Activated CD8-positive, alpha-beta memory T cell treated with anti-CD3 and anti-CD28 coated beads, Interleukin-2, amount 50 U/mL, for 24 hours (primary cell): ENCODE measurements at regions not wholly inside any gene's neighbourhood (a gene's known extent, or its start where the extent isn't known, plus 50 kb on each side); places are given as distances from the start of the nearest gene placed in this dataset.

Experiments used
- DNase-seq: peaks from one replicate; pipeline ENCODE4 v3.0.0-alpha.2; 2020; ENCODE audit errors: extremely low read depth

DNA sequence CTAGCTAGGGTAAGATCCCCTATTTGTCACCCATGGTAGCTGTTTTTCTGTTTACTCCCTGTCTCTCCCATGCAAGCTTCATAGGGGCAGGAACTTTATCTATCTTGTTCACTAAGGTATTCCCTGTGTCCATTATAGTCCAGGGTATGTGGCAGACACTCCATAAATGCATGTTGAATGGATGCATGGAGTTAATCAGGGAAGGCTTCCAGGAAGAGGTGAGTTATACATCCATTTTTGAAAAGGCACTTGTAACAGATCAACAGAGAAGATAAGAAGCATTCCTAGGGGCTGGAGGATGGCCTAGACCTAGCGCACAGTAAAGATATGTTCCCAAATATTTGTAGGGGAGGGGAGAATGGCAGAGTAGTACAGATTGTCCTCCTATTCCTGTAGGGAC is 130.3 kb downstream of the BUD13 start:
- DNase-seq: no peak

DNA sequence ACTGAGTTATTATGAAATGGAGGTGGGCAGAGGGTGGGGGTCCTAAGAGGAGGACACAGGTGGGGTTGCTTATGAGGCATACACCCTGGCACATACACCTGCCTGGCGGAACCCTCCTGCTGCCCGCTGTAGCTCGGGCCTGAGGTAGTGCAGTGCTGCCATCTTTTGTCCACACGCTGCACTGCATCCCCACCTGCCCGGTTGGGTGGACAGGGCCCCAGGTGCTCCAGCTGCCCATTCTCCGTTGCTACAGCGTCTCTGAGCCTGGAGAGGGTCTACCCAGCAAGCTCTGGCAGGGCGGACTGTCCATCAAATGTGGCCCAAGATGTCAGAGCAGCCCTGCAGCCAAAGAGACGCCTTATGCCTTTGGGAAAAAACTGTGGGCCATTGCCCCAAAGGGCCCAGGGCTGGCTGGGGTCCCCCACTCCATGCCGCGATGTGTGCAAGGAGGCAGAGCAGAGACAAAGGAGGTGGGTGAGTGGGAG is 131.2 kb downstream of the BUD13 start:
- no peak for DNase-seq

DNA sequence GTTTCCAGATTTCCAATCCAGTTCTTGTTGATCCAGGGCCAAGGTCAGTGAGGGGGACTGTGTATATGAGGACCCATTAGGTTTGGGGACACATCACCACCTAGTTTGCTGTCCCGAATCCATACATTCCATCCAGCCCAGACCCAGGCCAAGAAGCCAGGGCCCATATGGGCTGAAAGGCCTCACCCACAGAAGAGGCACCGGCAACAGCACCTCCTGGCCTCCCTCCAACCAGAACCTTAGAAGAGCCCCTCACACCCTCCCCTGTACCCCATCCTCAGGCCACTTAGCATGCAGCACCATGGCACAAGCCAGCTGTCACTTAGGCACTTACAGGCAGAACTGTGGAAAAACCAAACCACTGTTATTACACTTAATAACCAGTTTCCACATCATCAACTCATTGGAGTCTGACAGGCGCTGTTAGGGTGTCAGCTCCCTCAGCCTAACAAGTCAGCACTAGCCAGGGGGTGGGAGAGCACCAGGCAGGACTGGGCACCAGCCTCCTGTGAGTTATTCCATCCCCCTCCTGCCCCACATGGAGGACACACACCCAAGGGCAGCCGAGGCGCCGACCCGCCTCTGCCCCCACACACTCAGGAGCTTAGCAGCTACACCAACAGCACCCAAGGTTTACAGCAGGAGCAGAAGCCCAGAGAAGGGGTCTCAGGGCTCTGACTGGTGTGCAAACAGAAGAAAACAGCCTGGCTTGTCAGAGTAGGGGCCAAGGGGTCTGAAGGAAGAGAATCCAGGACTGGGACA is 132.0 kb downstream of the BUD13 start:
- no peak for DNase-seq

DNA sequence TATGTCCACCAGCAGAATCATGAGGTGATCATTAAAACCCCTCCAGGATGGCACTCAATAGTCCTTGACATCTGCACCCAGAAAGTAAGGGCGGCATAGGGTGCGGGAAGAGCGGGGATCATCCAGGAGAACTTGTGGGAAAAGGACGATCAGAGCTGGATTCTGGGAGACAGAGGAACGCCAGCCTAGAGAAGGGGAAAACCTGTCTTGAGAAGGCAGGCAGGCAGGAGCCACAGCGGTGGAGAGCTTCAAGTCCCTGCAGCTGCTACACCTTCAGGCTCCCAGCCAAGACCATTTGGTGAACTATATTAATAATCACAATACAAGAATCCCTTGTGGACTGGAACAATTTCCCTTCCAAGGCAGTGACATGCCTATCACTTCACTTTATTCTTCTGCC is 134.3 kb downstream of the BUD13 start:
- DNase-seq: no peak

DNA sequence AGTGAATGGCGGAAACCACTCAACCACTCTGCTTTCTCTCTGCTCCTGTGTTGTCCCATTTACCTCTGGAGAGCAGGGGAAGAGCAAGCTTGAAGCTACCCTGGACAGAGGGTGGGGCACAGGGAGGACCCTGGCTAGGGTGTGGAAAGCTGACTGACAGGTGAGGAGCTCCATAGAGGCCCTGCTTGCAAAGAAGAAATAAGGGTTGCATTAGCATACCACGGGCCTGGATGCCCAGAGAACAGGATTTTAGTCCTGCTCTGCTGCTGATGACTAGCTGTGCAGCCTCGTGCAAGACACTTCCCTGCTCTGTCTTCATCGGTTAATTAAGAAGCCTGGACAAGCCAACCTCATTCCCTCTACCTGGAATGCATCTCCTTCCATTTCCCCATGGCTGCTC is 135.0 kb downstream of the BUD13 start:
- no peak for DNase-seq

DNA sequence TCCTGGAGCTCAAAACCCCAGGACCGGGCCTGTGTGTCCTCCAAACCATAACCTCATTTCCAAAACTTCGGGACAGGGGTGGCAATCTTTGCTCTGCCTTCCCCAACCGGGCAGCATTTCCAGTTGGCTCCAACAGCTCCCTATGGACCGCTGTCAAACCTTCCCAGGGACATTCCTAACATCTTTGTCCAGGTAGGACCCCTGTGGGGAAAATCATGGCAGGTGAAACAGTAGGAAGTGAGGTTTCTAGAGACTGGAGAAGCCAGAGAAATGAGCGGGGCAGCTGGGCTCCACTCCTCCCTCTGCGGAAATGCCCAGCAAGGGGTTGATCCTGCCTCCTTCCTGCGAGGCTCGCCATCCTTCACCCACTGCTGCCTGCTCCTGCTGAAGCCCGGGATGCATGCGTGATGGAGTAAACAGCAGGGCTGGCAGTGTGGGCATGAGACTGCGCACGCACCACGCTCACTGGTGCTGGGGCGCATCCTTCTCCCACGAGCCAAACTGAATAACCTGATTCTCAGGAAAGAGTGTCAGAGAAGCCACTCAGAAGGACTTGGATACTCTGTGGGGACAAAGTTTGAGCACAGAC is 136.4 kb downstream of the BUD13 start:
- no peak for DNase-seq

DNA sequence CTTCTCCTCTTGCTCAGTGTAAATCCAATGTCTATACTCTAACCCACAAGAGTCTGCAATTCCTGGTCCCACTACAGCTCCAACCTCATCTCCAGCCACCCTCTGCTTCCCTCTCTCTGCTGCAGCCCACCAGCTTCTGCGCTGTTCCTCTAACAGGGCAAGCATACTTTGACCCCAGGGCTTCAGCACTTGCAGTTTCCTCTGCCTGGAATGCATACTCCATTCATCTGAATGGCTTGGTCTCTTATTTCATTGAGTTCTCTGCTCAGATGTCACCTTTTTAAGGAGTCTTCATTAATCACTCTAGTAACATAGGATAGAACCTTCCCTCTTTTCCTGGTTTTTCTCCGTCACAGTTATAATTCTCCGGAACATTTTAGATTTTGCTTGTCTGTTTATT is 141.6 kb downstream of the BUD13 start:
- DNase-seq: no peak

DNA sequence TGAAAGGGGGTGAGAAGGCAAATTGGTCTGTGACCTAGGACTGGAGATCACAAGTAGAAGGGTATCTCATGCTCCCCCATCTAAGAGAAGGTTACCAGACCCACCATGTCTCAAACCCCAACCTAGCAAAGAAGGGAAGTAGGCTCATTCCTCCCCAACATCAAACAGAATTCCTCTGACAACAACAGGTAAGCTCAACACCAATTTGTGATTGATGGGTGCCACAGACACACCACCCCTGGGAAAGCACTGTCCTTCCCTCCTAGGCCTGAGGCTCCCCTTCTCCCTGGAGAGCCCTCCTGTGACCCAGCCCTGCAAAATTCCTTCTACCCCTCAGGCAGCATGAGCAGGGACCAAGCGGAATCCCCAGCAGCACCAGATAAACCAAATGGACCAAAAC is 154.3 kb downstream of the BUD13 start:
- DNase-seq: no peak

DNA sequence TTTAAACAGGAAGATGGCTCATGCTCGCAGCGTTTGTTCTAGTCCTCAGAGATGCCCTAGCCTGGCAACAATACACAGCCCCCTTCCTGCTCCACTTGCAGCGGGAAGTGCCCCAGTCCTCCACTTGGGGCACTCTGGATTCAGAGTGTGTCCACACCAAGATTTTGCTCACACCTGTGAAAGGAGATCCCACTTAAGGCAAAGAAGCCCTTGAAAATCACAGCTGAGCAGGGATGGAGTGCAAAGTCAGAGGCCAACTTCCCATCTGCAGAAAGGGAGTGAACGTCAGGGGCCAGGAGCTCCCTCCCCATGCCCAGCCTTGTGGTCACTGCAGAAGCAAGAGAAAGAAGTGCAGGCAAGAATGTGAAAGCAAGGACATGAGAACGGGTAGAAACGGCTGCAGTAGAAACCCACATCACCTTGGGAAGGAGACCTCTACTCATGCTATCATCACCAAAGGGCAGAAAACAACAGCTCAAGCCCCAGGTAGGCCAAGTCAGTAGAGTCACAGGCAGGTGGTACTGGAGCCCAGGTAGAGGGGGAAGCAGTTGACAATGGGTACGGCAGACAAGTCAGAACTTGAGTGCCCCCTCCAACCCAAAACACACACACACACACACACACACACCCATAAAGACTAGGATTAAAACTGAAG is 157.4 kb downstream of the BUD13 start:
- no peak for DNase-seq

DNA sequence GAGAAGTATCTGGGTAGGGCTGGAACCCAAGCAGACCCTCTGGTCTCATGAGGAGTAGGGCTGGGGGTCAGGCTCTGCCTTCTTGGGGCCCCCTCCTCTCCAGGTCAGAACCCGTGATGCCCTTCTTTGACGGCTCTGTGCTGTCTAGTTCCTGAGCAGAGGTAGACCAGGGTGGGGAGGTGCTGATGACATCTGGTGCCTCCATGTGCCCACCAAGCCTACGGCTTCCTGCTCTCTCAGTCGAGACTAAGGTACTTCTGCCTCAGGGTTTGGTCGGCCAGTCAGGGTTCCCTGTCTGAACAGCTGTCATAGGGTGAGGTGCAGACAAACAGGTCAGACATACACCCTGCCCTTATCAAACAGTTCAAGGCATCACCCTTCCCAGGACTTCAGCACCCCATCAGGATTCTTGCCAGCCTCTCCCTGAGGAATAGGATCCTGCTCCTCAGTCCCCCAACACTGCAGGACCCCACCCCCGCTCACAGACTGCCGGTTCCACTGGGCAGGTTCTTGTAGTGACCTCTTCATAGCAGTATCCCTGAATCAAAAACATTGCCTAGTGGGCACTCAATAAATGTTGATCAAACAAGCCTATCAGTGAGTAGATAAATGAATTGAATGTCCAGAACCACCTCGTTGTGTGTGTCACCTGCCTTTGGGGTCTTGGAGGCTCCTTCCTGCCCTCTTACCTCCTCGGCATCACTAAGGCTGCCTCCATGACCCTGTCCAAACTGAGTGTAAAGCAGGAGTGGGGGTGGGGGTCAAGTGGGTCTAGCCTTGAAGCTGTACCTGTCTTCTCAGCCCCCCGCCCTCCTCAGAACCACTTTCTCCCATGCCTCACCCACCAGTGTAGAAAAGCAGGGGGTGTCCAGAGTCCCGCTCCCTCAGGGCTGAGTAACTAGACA is 158.2 kb downstream of the BUD13 start:
- no peak for DNase-seq

DNA sequence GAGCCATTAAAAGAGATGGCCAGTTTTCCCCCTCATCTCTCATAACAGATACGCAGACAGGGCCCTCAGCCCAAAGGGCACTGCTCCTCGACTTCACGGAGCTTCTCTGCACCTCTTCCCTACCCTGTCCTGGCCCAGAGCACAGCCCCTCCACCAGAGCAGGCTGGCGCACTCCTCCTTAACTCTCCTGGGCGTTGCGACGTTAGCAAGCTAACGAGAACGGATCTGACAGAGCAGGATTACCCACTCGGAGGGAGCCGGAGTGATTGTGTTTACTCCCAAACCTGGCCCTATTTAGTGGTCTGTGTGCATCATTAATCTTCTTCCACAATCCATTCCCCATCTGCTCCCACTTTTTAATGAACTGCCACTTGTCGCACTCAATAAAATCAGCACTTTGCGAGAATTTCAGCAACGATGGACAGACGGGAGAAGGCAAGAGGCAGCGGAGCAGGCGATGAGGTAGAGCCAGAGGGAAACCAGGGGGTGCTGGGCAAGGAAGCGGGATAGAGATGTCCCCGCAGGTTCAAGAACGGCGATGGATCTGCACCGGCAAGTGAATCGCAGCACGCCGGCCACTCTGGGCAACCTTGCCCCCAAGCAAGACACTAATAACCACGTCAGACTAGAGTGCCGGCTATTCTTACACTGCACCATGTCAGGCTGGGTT is 159.4 kb downstream of the BUD13 start:
- no peak for DNase-seq

DNA sequence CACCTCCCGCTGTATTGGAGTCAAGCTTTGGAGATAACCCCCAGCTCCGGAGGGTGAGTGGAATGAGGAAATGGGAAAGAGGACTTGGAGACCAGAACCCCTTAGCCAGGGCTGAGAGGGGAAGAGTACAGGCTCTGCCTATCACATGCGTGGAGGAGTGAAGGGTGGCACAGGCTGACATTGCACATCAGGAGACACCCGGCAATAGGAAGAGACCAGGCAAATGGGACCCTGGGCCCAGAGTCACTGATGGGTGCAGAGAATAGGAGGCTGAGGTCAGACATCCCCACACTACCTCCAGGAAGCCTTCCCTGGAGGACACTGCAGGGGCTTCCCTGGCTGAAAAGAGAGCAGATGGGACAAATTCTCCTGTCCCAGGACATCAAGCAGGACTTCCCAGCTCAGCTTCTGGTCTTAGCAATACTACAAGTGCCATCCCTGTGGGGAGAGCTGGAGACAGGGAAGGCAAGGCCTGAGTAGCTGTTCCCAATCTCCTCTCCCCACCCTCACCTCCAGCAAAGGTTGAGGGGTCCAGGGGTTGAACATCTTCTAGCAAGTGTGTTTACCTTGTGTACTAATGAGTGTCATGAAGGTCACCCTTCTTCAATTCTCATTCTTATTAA is 160.7 kb downstream of the BUD13 start:
- DNase-seq: no peak

DNA sequence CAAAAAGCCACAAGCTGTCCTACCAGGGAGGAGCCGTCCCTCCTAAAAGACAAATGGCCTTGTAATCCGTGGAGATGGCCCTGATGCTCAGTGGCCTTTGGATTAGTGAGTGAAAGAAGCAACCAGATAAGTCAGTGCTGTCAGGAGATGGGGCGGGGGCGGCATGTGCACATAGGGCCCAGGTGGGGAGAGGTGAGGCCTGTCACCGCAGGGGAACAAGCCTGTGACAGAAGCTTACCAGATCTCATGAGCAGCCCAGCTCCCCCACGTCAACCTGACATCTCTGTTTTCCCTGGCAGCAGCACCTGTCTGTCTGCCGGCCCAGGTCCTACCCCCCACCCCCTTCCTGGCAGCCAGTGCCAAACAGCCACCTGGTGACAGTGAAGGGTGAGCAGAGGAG is 162.6 kb downstream of the BUD13 start:
- DNase-seq: no peak

DNA sequence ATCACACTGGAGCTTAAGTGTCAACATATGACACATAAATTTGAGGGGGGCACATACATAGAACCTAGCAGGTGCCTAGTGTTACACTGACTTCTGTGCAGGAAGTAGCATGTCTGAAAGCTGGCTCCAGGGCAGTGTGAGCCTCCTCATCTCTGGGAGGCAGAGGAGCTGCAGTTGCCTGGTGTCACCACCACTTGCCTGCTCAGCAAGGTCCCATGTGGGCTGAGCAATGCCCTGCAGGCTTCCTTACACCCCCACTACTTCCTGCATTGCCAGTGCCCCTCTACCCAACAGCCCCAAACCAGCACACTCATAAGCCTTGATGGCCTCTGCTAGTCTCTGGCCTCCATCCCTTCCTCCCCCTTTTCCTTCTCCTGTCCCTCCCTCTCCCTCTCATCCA is 165.8 kb downstream of the BUD13 start:
- DNase-seq: no peak

DNA sequence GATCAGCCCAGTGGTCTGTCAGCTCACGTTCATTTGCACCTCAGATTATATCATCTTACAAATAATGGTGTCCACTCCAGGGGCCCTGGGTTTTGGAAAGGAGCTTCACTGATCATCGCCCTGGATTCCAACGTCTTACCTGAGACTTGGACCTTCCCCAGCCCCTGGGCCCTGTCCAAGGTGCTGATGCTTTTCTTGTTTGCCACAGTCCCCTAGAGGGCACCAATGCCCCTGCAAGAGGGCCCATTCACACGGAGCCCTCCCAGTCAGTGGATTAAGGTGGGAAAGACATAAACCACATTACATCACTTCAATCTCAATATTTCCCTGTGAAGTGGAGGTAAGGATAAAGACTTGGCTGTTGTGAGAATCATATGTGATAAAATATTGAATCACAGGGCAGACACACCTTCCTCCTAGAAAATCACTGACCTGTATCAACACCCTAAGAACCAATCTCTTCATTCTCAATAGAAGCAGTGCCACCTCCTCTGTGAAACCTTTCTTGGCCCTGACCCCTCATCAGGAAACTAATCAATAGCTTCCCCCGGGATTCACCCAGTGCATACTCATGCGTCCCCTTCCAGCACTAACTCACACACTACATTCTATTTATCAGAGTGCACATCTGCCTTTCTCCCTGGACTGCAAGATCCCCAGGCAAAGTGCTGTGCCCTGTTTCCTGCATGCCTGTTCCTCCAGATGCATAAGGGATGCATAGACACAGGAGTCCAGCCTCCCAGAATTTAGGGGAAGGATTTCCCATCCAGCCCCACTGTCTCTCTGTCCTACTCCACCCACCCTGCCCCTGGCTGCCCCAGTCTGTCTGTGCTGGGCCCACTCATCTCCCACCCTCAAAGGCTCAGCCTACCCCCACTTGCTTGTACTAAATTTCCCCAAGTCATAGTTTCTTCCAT is 167.0 kb downstream of the BUD13 start:
- DNase-seq: no peak

DNA sequence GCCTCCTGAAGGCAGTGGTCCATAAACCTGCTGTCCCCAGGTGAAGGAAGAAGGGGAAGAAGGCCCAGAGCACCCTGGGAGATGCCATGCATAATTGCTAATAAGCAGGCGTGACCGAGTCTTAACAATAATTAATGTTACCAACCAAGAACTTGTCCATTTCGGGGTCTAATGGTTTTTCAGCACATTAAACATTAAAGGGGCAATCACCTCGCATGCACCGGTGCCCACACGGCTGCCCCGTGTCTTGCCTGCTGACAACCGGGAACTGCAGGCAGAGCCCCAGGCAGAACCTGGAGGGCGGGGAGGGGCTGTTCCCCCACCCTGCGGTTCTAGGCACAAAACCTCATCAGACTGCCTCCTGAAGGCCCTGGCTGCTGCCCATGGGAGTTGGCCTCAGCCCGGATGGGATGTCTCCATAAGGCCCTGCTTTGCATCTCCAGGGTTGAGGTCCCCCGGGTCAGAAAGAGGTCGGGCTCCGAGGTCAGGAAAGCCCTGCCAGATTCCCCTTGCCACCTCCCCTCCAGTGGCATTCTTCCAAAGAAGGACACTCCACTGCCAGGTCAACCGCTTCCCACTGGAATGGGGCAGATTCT is 169.0 kb downstream of the BUD13 start:
- DNase-seq: no peak

DNA sequence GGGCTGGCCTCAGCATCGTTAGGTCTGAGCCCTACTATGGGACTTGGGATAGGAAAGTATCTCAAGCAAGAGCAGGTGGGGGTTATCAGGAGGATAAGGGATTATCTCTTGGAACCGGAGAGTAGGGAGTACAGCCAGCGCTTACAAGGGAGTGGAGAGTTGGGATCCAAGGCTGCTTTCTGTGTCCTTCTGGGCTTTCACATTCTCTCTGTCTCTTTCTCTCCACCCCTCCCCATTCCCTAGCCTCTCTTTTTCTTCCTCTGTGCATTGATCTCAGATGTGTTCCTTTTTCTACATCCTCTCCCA is 170.2 kb downstream of the BUD13 start:
- no peak for DNase-seq

DNA sequence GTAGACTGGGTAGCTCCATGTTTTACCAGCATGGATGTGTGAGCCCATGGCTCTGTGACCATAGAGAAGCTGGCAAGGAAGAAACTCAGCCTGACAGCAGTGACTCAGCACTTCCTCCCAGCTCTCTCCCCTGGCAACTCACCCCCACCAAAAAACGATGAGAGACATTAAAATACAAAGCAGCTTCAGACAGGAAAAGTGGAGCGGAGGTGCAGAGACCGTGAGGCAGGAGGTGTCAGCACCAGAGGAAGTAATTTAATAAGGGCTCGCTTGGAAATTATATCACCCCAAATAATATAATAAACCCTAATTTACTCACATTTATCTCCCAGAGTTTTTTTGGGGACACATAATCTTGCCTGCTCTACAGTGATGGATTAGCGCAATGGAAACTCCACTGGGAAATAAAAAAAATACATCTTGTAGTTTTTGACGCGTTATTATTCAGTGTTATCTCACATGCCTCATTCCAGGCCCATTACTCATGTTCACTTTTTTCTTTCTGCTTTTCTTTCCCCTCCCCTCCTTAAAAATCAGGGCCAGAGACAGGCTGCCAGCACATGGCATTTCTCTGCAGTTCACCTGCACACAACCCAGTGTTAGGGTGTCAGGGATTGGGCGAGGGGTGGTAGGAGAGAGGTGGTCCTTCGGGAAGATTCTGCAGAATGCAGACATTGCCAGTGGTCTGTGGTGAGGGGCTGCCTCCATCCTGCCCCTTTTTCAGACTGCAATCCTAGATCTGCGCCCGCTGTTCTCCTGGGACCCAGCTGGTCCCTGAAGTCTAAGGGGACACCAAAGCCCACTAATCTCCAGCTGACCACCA is 170.8 kb downstream of the BUD13 start:
- no peak for DNase-seq

DNA sequence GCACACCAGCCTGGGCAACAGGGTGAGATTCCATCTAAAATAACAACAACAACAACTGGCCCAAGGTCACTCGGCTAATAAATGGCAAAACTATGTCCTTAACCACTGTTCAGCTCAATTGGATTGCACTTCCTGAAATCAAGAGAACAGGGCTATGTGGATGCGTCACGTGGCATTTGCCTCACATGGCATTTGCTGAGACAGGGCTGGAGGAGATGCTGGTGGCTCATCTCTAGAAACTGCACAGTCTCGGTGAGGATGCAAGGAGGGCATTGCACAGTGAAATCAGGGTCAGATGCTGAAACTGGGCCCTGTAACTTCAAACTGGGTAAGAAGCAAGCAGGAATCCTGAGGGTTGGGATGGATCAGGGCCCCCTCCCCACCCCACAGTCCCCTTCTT is 171.9 kb downstream of the BUD13 start:
- DNase-seq: no peak
